Choroid plexus epithelial cell (primary cell): ENCODE measurements at regions not wholly inside any gene's neighbourhood (a gene's known extent, or its start where the extent isn't known, plus 50 kb on each side); places are given as distances from the start of the nearest gene placed in this dataset.

Experiments
- DNase-seq: peaks from one replicate; pipeline ENCODE4 v3.0.0-alpha.2; 2010; ENCODE audit warnings: low read depth
- H3K4me3 ChIP-seq: 2 replicates; pipeline ENCODE4 v1.5.1; 2011; ENCODE audit warnings: low read depth, mild to moderate bottlenecking, control low read depth, low read length, moderate library complexity
- CTCF ChIP-seq: conservative IDR thresholded peaks from 2 replicates; pipeline ENCODE4 v1.5.1; 2011; ENCODE audit warnings: low read depth, mild to moderate bottlenecking, control low read depth, inconsistent platforms, low read length, moderate library complexity

- H3K4me3 ChIP-seq: no peak overlapping the region
Measured at GRCh38 chr1:228852511-228853088, 117.3 kb downstream of the RHOU start.

GRCh38 chr1:228853191-228853590, 117.9 kb downstream of the RHOU start:
- H3K4me3 ChIP-seq: no peak overlapping the region
- no peak for DNase-seq
- TF ChIP-seq CTCF: no peak

More at GRCh38 chr1:228852511-228853088, 117.3 kb downstream of the RHOU start:
- no peak for TF ChIP-seq CTCF
- DNase-seq: no peak

DNA sequence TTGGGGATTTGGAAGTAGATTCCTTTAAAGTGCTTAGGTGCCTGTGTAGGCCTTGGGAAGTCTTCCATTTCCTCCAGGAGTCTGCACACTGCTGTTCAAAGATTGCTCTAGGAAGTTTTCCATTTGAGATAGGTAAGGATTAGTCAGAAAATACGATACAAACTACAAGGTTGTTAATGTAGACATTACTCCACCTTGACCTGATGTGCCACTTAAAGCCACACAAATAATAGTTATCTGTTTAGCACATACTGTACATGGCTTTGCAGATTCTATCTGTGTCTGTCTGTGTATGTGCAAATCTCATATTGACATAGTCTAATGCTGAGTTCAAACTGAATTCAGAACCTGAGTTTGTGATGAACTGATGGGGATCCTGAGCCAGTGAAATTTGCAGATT, 118.4 kb downstream of the RHOU start:
- TF ChIP-seq CTCF: no peak
- no peak overlapping the region for H3K4me3 ChIP-seq
- DNase-seq: no peak

DNA sequence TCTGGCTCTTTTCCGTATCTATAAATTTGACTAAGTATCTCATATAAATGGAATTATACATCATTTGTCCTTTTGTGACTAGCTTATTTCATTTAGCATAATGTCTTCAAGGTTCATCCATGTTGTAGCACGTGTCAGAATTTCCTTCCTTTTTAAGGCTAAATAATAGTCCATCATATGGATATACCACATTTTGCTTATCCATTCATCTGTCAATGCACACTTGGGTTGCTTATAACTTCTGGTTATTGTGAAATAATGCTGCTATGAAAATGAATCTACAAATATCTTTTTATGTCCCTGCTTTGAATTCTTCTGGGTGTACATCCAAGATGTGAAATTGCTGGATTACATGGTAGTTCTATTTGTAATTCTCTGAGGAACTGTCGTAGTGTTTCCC, 119.6 kb downstream of the RHOU start:
- no peak overlapping the region for H3K4me3 ChIP-seq
- DNase-seq: no peak
- TF ChIP-seq CTCF: no peak

DNA sequence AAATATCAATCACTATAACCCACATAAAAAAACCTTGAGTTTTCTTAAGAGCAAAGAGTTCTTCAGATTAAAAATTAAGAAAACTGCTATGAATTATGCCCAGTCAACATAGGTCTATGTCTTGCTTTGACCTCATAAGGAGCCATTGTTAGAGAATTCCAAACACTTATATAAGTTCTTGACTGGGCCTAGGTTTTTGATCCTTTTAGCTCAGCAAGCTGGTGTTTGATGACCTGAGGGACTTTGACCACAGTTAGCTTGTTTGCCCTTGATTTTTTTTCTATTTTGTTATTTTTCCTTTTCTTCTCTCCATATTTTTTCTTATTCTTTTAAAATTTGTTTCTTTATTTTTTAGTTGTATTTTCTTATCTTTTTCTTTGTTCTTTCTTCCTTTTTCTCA, 122.3 kb downstream of the RHOU start:
- DNase-seq: no peak
- H3K4me3 ChIP-seq: no peak overlapping the region
- TF ChIP-seq CTCF: no peak

DNA sequence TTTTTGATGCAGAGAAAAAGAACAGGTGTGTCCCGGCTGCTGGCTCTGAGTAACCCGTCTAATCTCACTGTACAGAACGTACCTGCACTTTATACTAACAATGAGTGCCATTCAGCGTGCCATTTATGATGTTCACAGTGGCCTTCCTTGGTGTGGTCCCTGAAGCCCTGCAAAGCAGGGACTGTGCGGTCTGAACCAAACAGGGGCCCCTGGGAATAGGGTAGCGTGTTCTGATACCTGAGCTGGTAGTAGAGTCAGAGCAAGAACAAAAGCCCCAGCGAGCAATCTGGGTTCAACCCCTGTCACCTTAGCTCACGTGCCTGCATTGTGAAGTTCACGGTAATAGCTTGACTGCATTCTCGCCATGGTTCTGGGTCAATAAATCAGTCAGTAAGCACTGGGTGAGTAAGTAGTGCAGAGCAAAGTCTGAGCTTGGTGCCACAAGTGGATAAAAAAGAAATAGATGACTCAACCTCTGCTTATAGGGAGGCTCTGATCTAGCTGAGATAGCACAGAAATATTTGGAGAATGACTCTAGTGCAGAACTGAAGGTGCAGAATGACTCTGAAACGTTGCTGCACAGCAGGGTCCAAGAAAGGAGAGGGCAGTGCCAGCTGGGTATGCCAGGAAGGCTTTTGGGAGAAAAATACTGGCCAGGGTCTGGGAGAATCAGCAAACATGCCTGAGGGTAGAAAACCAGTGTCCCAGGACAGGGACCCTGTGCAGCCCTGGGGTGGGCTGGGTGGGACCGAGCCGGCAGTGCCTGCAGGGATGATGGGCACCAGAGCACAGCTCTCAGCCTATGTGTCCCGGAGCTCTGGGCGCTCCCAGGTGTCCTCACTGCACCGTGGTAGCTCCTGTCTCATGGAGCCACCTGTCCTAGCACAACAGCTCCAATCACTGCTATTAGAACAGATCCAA, 125.9 kb downstream of the RHOU start:
- peak; percentile 85 for DNase-seq

More for the DNA sequence above, 125.9 kb downstream of the RHOU start:
- no peak for TF ChIP-seq CTCF
- H3K4me3 ChIP-seq: no peak overlapping the region
